Brain microvascular endothelial cell (primary cell): ENCODE measurements at regions not wholly inside any gene's neighbourhood (a gene's known extent, or its start where the extent isn't known, plus 50 kb on each side); places are given as distances from the start of the nearest gene placed in this dataset.

Experiments
- DNase-seq: peaks from one replicate; pipeline ENCODE4 v3.0.0-alpha.2; 2020
- H3K27ac ChIP-seq: fragments of 250-450 bp; sonication (Bioruptor Pico); 2 replicates; pipeline ENCODE4 v1.5.1; 2020; ENCODE audit warnings: mild to moderate bottlenecking, moderate library complexity
- H3K27me3 ChIP-seq: fragments of 250-450 bp; sonication (Bioruptor Pico); replicated peaks from 2 replicates; pipeline ENCODE4 v1.5.1; 2020; ENCODE audit warnings: mild to moderate bottlenecking
- H3K36me3 ChIP-seq: fragments of 250-450 bp; sonication (Bioruptor Pico); replicated peaks from 2 replicates; pipeline ENCODE4 v1.5.1; 2020; ENCODE audit warnings: mild to moderate bottlenecking
- H3K4me3 ChIP-seq: 2 replicates; pipeline ENCODE4 v1.5.1; 2011; ENCODE audit warnings: low read depth, mild to moderate bottlenecking, control low read depth, low read length, moderate library complexity
- CTCF ChIP-seq: IDR thresholded peaks from 2 replicates; pipeline ENCODE4 v1.5.1; 2011; ENCODE audit warnings: low read depth, mild to moderate bottlenecking, moderate library complexity, low read length, control low read depth, inconsistent platforms; ENCODE audit errors: missing control alignments
- in situ Hi-C: cut with HindIII; loops from 2 replicates; pipeline ENCODE4 v1.10.0; 2017; ENCODE audit warnings: low sequenced_read_pairs, low pct_ligation_motif_present

GRCh38 chr10:105352827-105353226 lies 711.7 kb downstream of the SORCS3 start:
- no peaks in the 10 kb centered on the region for H3K36me3 ChIP-seq
- TF ChIP-seq CTCF: no peak
- no peak for DNase-seq
- H3K4me3 ChIP-seq: no peak overlapping the region
- no peak overlapping the region for H3K27ac ChIP-seq
- in situ Hi-C loops: no loop called here
- no peaks in the 10 kb centered on the region for H3K27me3 ChIP-seq

GRCh38 chr10:105352281-105352680 lies 711.2 kb downstream of the SORCS3 start:
- in situ Hi-C loops: no loop called here
- DNase-seq: no peak
- H3K36me3 ChIP-seq: no peaks in the 10 kb centered on the region
- H3K27ac ChIP-seq: no peak overlapping the region
- no peak for TF ChIP-seq CTCF
- no peaks in the 10 kb centered on the region for H3K27me3 ChIP-seq
- no peak overlapping the region for H3K4me3 ChIP-seq

GRCh38 chr10:105351187-105351586 lies 710.1 kb downstream of the SORCS3 start:
- DNase-seq: no peak
- no peak for TF ChIP-seq CTCF
- Histone ChIP-seq H3K4me3 (no peak overlapping the region), H3K27ac (no peak overlapping the region), H3K36me3 (no peaks in the 10 kb centered on the region), H3K27me3 (no peaks in the 10 kb centered on the region)
- in situ Hi-C loops: no loop called here

GRCh38 chr10:105347487-105347886 lies 706.4 kb downstream of the SORCS3 start:
- no peak for DNase-seq
- TF ChIP-seq CTCF: no peak
- H3K27ac ChIP-seq: no peak overlapping the region
- H3K4me3 ChIP-seq: no peak overlapping the region
- in situ Hi-C loops: no loop called here
- H3K27me3 ChIP-seq: no peaks in the 10 kb centered on the region
- H3K36me3 ChIP-seq: no peaks in the 10 kb centered on the region

- no peaks in the 10 kb centered on the region for H3K27me3 ChIP-seq
- DNase-seq: no peak
- no peak overlapping the region for H3K4me3 ChIP-seq
- H3K36me3 ChIP-seq: no peaks in the 10 kb centered on the region
- in situ Hi-C loops: no loop called here
- no peak overlapping the region for H3K27ac ChIP-seq
- TF ChIP-seq CTCF: no peak
These were observed 701.5 kb downstream of the SORCS3 start for GRCh38 chr10:105342606-105343005.

GRCh38 chr10:105339669-105340068 lies 698.6 kb downstream of the SORCS3 start:
- no peak for TF ChIP-seq CTCF
- Histone ChIP-seq H3K27me3 (no peaks in the 10 kb centered on the region), H3K4me3 (no peak overlapping the region), H3K36me3 (no peaks in the 10 kb centered on the region), H3K27ac (no peak overlapping the region)
- no peak for DNase-seq
- in situ Hi-C loops: no loop called here
